CD4-positive, alpha-beta T cell treated with Interleukin-4 for 1 hour (primary cell): ENCODE measurements at regions not wholly inside any gene's neighbourhood (a gene's known extent, or its start where the extent isn't known, plus 50 kb on each side); places are given as distances from the start of the nearest gene placed in this dataset.
"Not testable (repeated sequence)": the region's sequence is repeated elsewhere in the genome, so short reads cannot be mapped to it uniquely, and the experiment has no call there.

Experiments used
- DNase-seq, 2 donors: peaks; one replicate each; pipeline ENCODE4 v3.0.0-alpha.2; 2020 to 2022

GRCh38 chr10:46810222-46810621 lies 101.0 kb upstream of the PTPN20 start:
- not testable (repeated sequence) for DNase-seq

GRCh38 chr10:46816126-46816525 lies 95.1 kb upstream of the PTPN20 start:
- DNase-seq: not testable (repeated sequence)

DNA sequence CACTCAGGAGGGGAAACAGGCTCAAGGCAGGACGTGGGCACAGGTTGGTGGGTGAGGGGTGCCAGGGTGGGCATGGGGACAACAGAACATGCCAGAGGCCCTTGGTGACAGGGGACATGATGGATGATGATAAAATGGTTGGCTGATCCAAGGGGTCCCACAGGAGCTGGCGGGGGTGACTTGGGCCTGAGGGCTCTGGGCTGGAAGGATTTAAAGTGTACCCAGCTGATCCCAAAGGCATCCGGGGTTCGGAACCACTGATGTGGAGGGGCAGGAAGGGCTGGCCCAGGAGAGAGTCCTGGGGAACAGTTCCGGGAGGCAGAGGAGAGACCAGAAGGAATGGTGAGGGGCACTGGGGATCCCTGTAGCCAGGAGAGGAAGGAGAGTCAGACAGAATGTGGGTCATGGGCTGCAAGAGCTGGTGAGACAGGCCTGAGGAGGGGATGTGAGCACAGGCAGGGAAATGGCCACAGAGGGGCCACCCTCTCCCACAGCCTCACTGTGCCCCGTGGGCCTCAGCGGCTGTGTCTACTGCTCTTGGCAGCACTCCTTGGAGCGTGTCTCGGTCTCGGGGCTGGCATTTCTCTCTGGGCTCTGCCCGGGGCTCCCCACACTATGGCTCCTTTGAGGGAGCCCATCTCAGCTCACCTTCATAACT lies 70.7 kb upstream of the PTPN20 start:
- not testable (repeated sequence) for DNase-seq

DNA sequence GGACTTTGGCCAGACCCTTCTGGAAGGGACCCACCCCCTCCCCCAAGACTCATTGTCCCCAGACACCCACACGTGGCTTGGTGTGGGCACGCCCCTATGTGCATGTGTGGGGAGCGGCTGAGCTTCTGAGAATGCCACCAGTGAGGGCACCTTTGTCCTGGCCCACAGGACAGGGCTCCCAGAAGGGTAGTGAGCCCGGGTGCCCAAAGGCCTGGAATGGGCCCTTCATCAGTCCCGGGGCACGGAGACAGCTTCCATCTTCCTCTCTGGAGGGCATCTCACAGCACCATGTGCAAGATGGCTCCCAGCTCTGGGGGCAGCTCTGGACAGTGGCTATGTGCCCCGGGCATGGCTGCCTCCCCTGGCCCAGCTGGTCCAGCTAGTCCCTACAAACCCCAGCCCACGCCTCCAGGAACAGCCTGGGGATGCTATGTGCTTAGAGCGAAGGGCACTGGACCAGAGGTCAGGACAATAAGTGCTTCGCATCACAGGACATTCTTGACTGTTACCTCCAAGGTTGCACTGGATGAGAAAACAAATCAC lies 70.1 kb upstream of the PTPN20 start:
- DNase-seq: not testable (repeated sequence)

- not testable (repeated sequence) for DNase-seq
These were observed 66.0 kb upstream of the PTPN20 start for GRCh38 chr10:46845194-46845593.

DNA sequence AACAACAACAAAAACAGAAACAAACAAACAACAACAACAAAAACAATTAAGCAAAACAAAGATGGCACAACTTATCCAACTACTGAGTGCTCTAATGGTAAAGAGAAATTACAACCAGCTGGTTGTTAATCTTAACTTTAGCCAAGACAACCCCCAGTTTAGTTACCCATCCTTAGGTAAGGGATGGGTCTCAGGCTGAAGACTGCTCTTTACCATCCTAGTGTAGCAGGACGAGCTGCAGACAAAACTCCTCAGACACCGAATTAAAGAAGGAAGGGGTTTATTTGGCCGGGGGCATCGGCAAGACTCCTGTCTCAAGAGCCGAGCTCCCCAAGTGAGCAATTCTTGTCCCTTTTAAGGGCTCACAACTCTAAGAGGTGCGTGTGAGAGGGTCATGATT lies 65.6 kb upstream of the PTPN20 start:
- DNase-seq: not testable (repeated sequence)

- DNase-seq: not testable (repeated sequence)
These were observed 50.5 kb upstream of the PTPN20 start for GRCh38 chr10:46860753-46861152.
